ENCODE measurements at regions not wholly inside any gene's neighbourhood (a gene's known extent, or its start where the extent isn't known, plus 50 kb on each side); places are given as distances from the start of the nearest gene placed in this dataset.

DNA sequence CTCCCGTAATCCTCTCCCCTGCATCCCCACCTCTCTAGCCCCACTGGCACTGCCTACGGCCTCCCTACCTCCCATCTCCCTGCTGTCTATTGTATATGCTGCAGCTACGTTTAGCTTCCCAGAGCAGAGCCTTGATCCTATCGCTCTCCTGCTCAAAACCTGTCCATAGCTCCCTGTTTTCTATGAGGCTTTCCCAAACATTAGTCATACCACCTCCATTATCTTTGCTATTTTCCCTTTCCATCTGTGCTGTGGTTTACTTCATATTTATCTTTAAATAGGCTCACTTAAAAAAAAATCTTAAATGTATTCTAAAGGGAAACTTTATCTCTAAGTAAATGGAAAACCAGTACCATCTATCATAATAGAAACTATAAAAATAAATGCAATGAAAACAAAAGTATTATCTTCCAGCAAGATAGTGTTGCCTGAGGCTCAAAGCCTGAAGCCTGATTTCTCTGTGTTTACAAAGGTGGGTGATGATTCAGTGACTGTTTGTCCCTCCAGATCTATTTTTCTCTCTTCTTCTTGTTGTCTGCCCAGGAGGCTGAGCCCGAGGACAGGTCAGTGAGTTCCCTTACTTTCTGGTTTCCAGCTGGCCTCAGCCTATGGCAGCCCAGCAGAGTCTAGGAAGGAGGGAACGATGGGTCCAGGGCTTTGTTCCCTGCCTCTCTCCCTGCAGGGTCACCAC is 397.1 kb upstream of the CFAP20DC start:
- no peaks in the 10 kb centered on the region for H3K27me3 ChIP-seq (replicated peaks; ENCODE audit: insufficient read depth)
- no peaks in the 10 kb centered on the region for H3K9me3 ChIP-seq
- TF ChIP-seq, protein P1, sequence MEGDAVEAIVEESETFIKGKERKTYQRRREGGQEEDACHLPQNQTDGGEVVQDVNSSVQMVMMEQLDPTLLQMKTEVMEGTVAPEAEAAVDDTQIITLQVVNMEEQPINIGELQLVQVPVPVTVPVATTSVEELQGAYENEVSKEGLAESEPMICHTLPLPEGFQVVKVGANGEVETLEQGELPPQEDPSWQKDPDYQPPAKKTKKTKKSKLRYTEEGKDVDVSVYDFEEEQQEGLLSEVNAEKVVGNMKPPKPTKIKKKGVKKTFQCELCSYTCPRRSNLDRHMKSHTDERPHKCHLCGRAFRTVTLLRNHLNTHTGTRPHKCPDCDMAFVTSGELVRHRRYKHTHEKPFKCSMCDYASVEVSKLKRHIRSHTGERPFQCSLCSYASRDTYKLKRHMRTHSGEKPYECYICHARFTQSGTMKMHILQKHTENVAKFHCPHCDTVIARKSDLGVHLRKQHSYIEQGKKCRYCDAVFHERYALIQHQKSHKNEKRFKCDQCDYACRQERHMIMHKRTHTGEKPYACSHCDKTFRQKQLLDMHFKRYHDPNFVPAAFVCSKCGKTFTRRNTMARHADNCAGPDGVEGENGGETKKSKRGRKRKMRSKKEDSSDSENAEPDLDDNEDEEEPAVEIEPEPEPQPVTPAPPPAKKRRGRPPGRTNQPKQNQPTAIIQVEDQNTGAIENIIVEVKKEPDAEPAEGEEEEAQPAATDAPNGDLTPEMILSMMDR (IDR thresholded peaks at IDR 0.05): no peak
- no peak for DNase-seq (ENCODE audit: low spot score)
- no peak overlapping the region for H3K4me3 ChIP-seq
- H3K27ac ChIP-seq: no peak overlapping the region
- H3K4me1 ChIP-seq (ENCODE audit: control insufficient read depth in 1 of 2, low read depth in 2 of 2): no peaks in the 10 kb centered on the region
- ATAC-seq (ENCODE audit: insufficient number of reproducible peaks, low FRiP score, low read depth): no peak
- H3K36me3 ChIP-seq: no peaks in the 10 kb centered on the region

DNA sequence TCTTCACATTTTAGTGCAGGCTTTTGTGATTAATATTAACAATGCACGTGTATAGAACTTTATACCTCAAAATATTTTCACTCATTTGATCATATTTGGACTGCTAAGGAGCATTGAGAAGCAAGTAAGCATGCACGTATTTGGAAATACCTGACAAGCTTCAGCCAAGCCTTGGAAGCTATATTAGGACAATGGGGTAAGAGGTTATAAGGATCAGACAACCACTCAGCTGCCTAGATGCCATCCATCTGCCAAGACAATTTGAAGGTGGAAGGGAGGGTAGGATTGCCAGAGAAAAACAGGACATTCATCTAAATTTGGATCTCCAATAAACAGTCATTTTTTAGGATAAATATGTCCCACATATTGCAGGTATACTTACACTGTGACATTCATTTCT is 394.9 kb upstream of the CFAP20DC start:
- DNase-seq (ENCODE audit: low spot score): no peak
- Histone ChIP-seq H3K27me3 (replicated peaks; ENCODE audit: insufficient read depth) (no peaks in the 10 kb centered on the region), H3K27ac (no peak overlapping the region), H3K4me1 (ENCODE audit: control insufficient read depth in 1 of 2, low read depth in 2 of 2) (no peaks in the 10 kb centered on the region), H3K4me3 (no peak overlapping the region), H3K36me3 (no peaks in the 10 kb centered on the region), H3K9me3 (no peaks in the 10 kb centered on the region)
- ATAC-seq (ENCODE audit: insufficient number of reproducible peaks, low FRiP score, low read depth): no peak
- TF ChIP-seq, protein P1 (IDR thresholded peaks at IDR 0.05): no peak

DNA sequence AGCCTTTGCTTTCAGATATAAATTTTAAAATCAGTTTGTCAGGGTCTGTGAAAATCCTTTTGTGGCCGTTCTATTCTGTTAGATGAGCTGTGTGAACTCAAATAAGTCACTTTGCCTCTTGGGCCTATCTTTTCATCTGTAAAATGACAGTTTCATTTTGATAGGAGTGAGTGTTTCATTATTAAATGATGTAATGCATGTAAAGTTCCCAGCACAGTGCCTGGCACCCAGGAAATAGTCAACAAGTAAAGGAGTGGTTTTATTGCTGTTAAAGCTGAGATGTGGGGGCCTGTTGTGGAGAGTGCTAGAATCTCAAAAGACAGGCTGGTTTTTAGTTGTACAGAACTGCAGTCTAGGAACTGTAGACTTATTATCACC is 394.5 kb upstream of the CFAP20DC start:
- Histone ChIP-seq H3K9me3 (no peaks in the 10 kb centered on the region), H3K4me3 (no peak overlapping the region), H3K36me3 (no peaks in the 10 kb centered on the region), H3K4me1 (ENCODE audit: control insufficient read depth in 1 of 2, low read depth in 2 of 2) (no peaks in the 10 kb centered on the region), H3K27me3 (replicated peaks; ENCODE audit: insufficient read depth) (no peaks in the 10 kb centered on the region), H3K27ac (no peak overlapping the region)
- DNase-seq (ENCODE audit: low spot score) (no peak), ATAC-seq (ENCODE audit: insufficient number of reproducible peaks, low FRiP score, low read depth) (no peak)
- TF ChIP-seq, protein P1 (IDR thresholded peaks at IDR 0.05): no peak

DNA sequence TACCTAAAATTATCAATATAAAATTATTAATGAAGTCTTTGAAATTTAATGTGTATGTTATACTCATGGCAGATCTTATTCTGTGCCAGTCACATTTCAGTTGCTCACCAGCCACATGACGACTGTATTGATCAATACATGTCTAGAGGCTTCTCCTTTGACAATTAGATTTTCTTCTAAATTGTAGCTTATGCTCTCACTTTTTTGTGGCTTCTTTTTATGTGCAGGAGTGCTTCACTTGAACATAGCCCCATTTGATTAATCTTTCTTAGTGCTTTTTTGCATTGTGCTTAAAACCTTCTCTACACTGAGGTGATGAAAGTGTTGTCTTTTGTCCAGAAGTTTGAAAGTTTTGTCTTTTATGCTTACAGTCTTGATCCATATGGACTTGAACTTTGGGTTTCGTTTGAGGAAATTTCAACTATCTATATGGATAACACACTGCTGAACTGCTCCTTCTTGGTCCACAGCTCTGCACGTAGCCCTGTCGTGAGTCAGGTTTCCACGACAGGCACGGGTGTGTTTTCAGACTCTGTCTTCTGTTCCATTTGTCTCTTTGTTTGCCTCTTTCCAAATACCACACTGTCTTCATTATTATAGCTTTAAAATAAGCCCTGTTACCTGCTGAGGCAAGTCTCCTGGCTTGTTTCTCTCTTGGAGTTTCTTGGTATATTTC is 393.9 kb upstream of the CFAP20DC start:
- no peaks in the 10 kb centered on the region for H3K36me3 ChIP-seq
- ATAC-seq (ENCODE audit: insufficient number of reproducible peaks, low FRiP score, low read depth) (no peak), DNase-seq (ENCODE audit: low spot score) (no peak)
- TF ChIP-seq, protein P1 (IDR thresholded peaks at IDR 0.05): no peak
- H3K4me1 ChIP-seq (ENCODE audit: control insufficient read depth in 1 of 2, low read depth in 2 of 2): no peaks in the 10 kb centered on the region
- no peaks in the 10 kb centered on the region for H3K9me3 ChIP-seq
- H3K27me3 ChIP-seq (replicated peaks; ENCODE audit: insufficient read depth): no peaks in the 10 kb centered on the region
- no peak overlapping the region for H3K27ac ChIP-seq
- H3K4me3 ChIP-seq: no peak overlapping the region

DNA sequence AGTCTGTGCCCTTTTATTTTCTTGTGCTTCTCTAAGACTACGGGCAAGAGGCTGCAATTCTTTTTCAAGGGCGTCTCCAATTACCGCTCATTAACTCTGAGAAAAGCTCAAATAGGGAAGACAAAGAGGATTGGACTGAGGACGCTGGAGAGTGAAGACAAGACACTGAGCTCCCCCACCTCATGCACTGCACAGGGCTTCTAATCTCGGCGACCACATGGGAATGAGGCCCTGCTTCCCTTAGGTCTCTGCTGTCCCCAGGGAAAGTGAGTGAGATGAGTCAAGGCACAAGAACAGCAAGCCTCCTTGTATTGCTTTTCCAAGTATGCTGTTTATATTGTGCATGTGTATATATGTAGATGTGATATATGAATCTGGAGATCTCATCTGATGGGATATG is 392.2 kb upstream of the CFAP20DC start:
- DNase-seq (ENCODE audit: low spot score): no peak
- no peak for ATAC-seq (ENCODE audit: insufficient number of reproducible peaks, low FRiP score, low read depth)
- no peak overlapping the region for H3K4me3 ChIP-seq
- TF ChIP-seq, protein P1 (IDR thresholded peaks at IDR 0.05): no peak
- no peaks in the 10 kb centered on the region for H3K27me3 ChIP-seq (replicated peaks; ENCODE audit: insufficient read depth)
- H3K4me1 ChIP-seq (ENCODE audit: control insufficient read depth in 1 of 2, low read depth in 2 of 2): no peaks in the 10 kb centered on the region
- no peaks in the 10 kb centered on the region for H3K36me3 ChIP-seq
- no peak overlapping the region for H3K27ac ChIP-seq
- H3K9me3 ChIP-seq: no peaks in the 10 kb centered on the region
